Hepatocyte (in vitro differentiated cells): ENCODE measurements at regions not wholly inside any gene's neighbourhood (a gene's known extent, or its start where the extent isn't known, plus 50 kb on each side); places are given as distances from the start of the nearest gene placed in this dataset.
A peak's percentile ranks its signal among the peaks of the same experiment; 100 is the strongest.

Experiments used
- DNase-seq: peaks from one replicate; pipeline ENCODE4 v3.0.0-alpha.2; 2016; ENCODE audit warnings: low spot score
- H2AFZ ChIP-seq: fragments of 200-600 bp; sonication (generic); 2 replicates; pipeline ENCODE4 v1.6.0; 2016; ENCODE audit warnings: antibody characterized with exemption, mild to moderate bottlenecking
- H3K27ac ChIP-seq: fragments of 200-600 bp; sonication (generic); 2 replicates; pipeline ENCODE4 v1.5.1; 2016; ENCODE audit warnings: mild to moderate bottlenecking
- H3K27me3 ChIP-seq: fragments of 200-600 bp; sonication (generic); 2 replicates; pipeline ENCODE4 v1.6.1; 2016
- H3K36me3 ChIP-seq: fragments of 200-600 bp; sonication (generic); replicated peaks from 2 replicates; pipeline ENCODE4 v1.5.1; 2016; ENCODE audit warnings: low read depth; ENCODE audit not compliant: insufficient read depth
- H3K4me1 ChIP-seq: fragments of 200-600 bp; sonication (generic); 2 replicates; pipeline ENCODE4 v1.5.1; 2016; ENCODE audit warnings: mild to moderate bottlenecking, moderate library complexity; ENCODE audit not compliant: insufficient read depth
- H3K4me2 ChIP-seq: fragments of 200-600 bp; sonication (generic); 2 replicates; pipeline ENCODE4 v1.6.0; 2016
- H3K4me3 ChIP-seq: fragments of 200-600 bp; sonication (generic); 2 replicates; pipeline ENCODE4 v1.5.1; 2016; ENCODE audit warnings: mild to moderate bottlenecking
- H3K79me2 ChIP-seq: fragments of 200-600 bp; sonication (generic); 2 replicates; pipeline ENCODE4 v1.6.0; 2017; ENCODE audit warnings: mild to moderate bottlenecking
- H3K9me2 ChIP-seq: fragments of 200-600 bp; sonication (generic); replicated peaks from 2 replicates; pipeline ENCODE4 v1.6.0; 2017; ENCODE audit warnings: mild to moderate bottlenecking; ENCODE audit not compliant: insufficient read depth
- H3K9me3 ChIP-seq: fragments of 200-600 bp; sonication (generic); 2 replicates; pipeline ENCODE4 v1.5.1; 2016; ENCODE audit warnings: low read depth, mild to moderate bottlenecking
- H4K20me1 ChIP-seq: fragments of 200-600 bp; sonication (generic); 2 replicates; pipeline ENCODE4 v1.6.0; 2016; ENCODE audit warnings: mild to moderate bottlenecking; ENCODE audit not compliant: insufficient read depth, poor library complexity, severe bottlenecking
- CTCF ChIP-seq: fragments of 200-600 bp; sonication (generic); IDR thresholded peaks from 2 replicates; pipeline ENCODE4 v1.5.1; 2016; ENCODE audit warnings: antibody characterized with exemption, mild to moderate bottlenecking; ENCODE audit not compliant: poor library complexity
- EZH2 ChIP-seq: fragments of 200-600 bp; sonication (generic); IDR thresholded peaks from 2 replicates; pipeline ENCODE4 v1.6.1; 2016; ENCODE audit warnings: antibody characterized with exemption, mild to moderate bottlenecking, borderline replicate concordance
- EZH2phosphoT487 ChIP-seq: fragments of 200-600 bp; sonication (generic); IDR thresholded peaks from one replicate; pipeline ENCODE4 v1.6.1; 2018; ENCODE audit warnings: antibody characterized with exemption, mild to moderate bottlenecking, low read depth, moderate library complexity; ENCODE audit not compliant: unreplicated experiment, severe bottlenecking
- WGBS: methylation state at CpG from one replicate; pipeline ENCODE4 v1.1.6; 2016; ENCODE audit warnings: low lambda C conversion rate; ENCODE audit errors: missing lambda C conversion rate; 5-methylcytosine and 5-hydroxymethylcytosine counted together

- TF ChIP-seq EZH2phosphoT487 = no peak
- TF ChIP-seq EZH2 = no peak
- TF ChIP-seq CTCF = no peak
- no peaks in the 10 kb centered on the region for H3K9me2 ChIP-seq
- H4K20me1 ChIP-seq = no peaks in the 10 kb centered on the region
- no peak overlapping the region for H3K4me3 ChIP-seq
- 87% methylated on average over 5 of the region's 5 CpGs for WGBS
- no peaks in the 10 kb centered on the region for H3K79me2 ChIP-seq
- H2AFZ ChIP-seq = no peak overlapping the region
- H3K4me2 ChIP-seq = peak overlapping the region; percentile 64
- no peaks in the 10 kb centered on the region for H3K9me3 ChIP-seq
- peaks cover 17% of the 10 kb centered on the region for H3K4me1 ChIP-seq
- no peaks in the 10 kb centered on the region for H3K27me3 ChIP-seq
- no peaks in the 10 kb centered on the region for H3K36me3 ChIP-seq
- DNase-seq = no peak
- peak overlapping the region; percentile 81 for H3K27ac ChIP-seq
Measured at GRCh38 chr1:209430821-209431259, 152.7 kb upstream of the CAMK1G start.

GRCh38 chr1:209431402-209431801 is 152.1 kb upstream of the CAMK1G start:
- TF ChIP-seq EZH2 (no peak), EZH2phosphoT487 (no peak), CTCF (no peak)
- H3K9me2 ChIP-seq = no peaks in the 10 kb centered on the region
- no peaks in the 10 kb centered on the region for H4K20me1 ChIP-seq
- no peak for DNase-seq
- H3K4me3 ChIP-seq = no peak overlapping the region
- WGBS = 86% methylated on average over 3 of the region's 3 CpGs
- no peak overlapping the region for H2AFZ ChIP-seq
- no peaks in the 10 kb centered on the region for H3K79me2 ChIP-seq
- H3K36me3 ChIP-seq = no peaks in the 10 kb centered on the region
- no peaks in the 10 kb centered on the region for H3K27me3 ChIP-seq
- no peak overlapping the region for H3K27ac ChIP-seq
- peaks cover 17% of the 10 kb centered on the region for H3K4me1 ChIP-seq
- H3K9me3 ChIP-seq = no peaks in the 10 kb centered on the region
- H3K4me2 ChIP-seq = peak overlapping the region; percentile 30

GRCh38 chr1:209431813-209432442 is 151.6 kb upstream of the CAMK1G start:
- H3K4me1 ChIP-seq = peaks cover 17% of the 10 kb centered on the region
- no peak overlapping the region for H2AFZ ChIP-seq
- no peaks in the 10 kb centered on the region for H3K9me3 ChIP-seq
- no peaks in the 10 kb centered on the region for H3K27me3 ChIP-seq
- TF ChIP-seq EZH2 = no peak
- TF ChIP-seq EZH2phosphoT487 = no peak
- no peak for TF ChIP-seq CTCF
- H3K27ac ChIP-seq = no peak overlapping the region
- peak overlapping the region; percentile 30 for H3K4me2 ChIP-seq
- no peak for DNase-seq
- H3K9me2 ChIP-seq = no peaks in the 10 kb centered on the region
- H3K36me3 ChIP-seq = no peaks in the 10 kb centered on the region
- WGBS = 82% methylated on average over 12 of the region's 12 CpGs
- no peaks in the 10 kb centered on the region for H4K20me1 ChIP-seq
- H3K79me2 ChIP-seq = no peaks in the 10 kb centered on the region
- H3K4me3 ChIP-seq = no peak overlapping the region

GRCh38 chr1:209432443-209432825 is 151.1 kb upstream of the CAMK1G start:
- TF ChIP-seq EZH2 (no peak), CTCF (no peak), EZH2phosphoT487 (no peak)
- peaks cover 17% of the 10 kb centered on the region for H3K4me1 ChIP-seq
- H3K27ac ChIP-seq = no peak overlapping the region
- H3K4me3 ChIP-seq = no peak overlapping the region
- H3K9me2 ChIP-seq = no peaks in the 10 kb centered on the region
- H3K4me2 ChIP-seq = no peak overlapping the region
- WGBS = 66% methylated on average over 4 of the region's 4 CpGs
- no peak overlapping the region for H2AFZ ChIP-seq
- no peaks in the 10 kb centered on the region for H3K27me3 ChIP-seq
- no peak for DNase-seq
- H3K36me3 ChIP-seq = no peaks in the 10 kb centered on the region
- H3K9me3 ChIP-seq = no peaks in the 10 kb centered on the region
- no peaks in the 10 kb centered on the region for H4K20me1 ChIP-seq
- H3K79me2 ChIP-seq = no peaks in the 10 kb centered on the region
